ENCODE measurements at regions not wholly inside any gene's neighbourhood (a gene's known extent, or its start where the extent isn't known, plus 50 kb on each side); places are given as distances from the start of the nearest gene placed in this dataset.

DNA sequence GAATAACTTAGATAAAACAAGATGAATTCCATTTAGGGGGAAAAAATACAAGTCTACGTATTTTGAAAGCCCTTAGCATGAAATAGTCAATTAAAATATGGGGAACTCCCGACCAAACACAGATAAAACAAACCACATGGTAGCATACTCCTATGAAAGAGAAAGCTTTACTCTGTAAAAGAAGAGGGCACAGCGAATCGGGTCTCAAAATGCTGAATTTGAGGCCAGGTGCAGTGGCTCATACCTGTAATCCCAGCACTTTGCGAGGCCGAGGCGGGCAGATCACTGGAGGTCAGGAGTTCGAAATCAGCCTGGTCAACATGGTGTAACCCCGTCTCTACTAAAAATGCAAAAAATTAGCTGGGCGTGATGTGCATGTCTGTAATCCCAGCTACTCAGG is 116.9 kb upstream of the TIAM1 start:
- TF ChIP-seq, protein P1, sequence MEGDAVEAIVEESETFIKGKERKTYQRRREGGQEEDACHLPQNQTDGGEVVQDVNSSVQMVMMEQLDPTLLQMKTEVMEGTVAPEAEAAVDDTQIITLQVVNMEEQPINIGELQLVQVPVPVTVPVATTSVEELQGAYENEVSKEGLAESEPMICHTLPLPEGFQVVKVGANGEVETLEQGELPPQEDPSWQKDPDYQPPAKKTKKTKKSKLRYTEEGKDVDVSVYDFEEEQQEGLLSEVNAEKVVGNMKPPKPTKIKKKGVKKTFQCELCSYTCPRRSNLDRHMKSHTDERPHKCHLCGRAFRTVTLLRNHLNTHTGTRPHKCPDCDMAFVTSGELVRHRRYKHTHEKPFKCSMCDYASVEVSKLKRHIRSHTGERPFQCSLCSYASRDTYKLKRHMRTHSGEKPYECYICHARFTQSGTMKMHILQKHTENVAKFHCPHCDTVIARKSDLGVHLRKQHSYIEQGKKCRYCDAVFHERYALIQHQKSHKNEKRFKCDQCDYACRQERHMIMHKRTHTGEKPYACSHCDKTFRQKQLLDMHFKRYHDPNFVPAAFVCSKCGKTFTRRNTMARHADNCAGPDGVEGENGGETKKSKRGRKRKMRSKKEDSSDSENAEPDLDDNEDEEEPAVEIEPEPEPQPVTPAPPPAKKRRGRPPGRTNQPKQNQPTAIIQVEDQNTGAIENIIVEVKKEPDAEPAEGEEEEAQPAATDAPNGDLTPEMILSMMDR (IDR thresholded peaks at IDR 0.05; ENCODE audit: unreplicated experiment) = no peak
- H3K36me3 Mint-ChIP-seq = peaks cover 18% of the 10 kb centered on the region
- no peaks in the 10 kb centered on the region for H3K9me3 Mint-ChIP-seq
- H3K4me1 Mint-ChIP-seq = no peaks in the 10 kb centered on the region
- no peak for DNase-seq (ENCODE audit: low spot score in 2 of 2, unreplicated experiment in 2 of 2)
- no peak overlapping the region for H3K4me3 Mint-ChIP-seq
- no peak overlapping the region for H3K27ac Mint-ChIP-seq
- no peaks in the 10 kb centered on the region for H3K27me3 Mint-ChIP-seq (ENCODE audit: low read depth)

DNA sequence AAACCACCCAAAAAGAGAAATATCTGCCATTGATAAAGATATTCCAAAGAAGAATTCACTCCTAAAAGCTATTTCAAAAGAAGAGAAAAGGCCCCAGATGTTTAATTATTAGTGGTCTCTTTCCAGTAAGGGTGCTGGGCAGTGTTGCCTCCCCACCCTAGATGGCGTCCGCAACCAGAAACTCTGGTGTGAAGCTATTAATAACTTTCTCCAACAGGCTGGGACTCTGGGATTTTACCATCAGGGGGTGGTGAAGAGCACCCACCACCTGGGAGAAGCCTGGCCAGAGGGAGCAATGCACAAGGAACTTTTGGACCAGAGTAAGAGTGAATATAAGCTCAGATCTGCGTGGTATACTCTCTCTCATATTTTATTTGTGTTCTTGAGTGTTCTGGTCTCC is 115.4 kb upstream of the TIAM1 start:
- H3K9me3 Mint-ChIP-seq = no peaks in the 10 kb centered on the region
- H3K36me3 Mint-ChIP-seq = peaks cover 20% of the 10 kb centered on the region
- no peak for DNase-seq (ENCODE audit: low spot score in 2 of 2, unreplicated experiment in 2 of 2)
- no peaks in the 10 kb centered on the region for H3K4me1 Mint-ChIP-seq
- H3K27me3 Mint-ChIP-seq (ENCODE audit: low read depth) = no peaks in the 10 kb centered on the region
- H3K4me3 Mint-ChIP-seq = no peak overlapping the region
- H3K27ac Mint-ChIP-seq = no peak overlapping the region
- TF ChIP-seq, protein P1 (IDR thresholded peaks at IDR 0.05; ENCODE audit: unreplicated experiment) = no peak

DNA sequence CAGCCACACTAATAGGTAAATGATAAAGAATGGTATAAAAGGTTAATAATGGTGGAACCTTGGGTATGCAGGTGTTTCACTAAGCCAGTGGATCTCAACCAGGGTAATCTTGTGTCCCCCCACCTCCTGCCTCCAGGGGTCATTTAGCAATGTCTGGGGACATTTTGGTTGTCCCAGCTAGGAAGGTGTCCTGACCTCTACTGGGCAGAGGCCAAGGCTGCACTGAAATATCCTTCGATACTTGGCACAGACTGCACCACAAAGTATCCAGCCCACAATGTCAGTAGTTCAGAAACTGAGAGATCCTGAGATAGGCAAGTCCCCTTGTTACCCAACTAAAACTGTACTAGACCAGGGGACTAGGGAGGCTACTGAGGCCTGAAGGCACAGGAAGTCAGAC is 113.6 kb upstream of the TIAM1 start:
- H3K9me3 Mint-ChIP-seq = peaks cover 7% of the 10 kb centered on the region
- no peaks in the 10 kb centered on the region for H3K4me1 Mint-ChIP-seq
- H3K4me3 Mint-ChIP-seq = no peak overlapping the region
- TF ChIP-seq, protein P1 (IDR thresholded peaks at IDR 0.05; ENCODE audit: unreplicated experiment) = no peak
- DNase-seq (ENCODE audit: low spot score in 2 of 2, unreplicated experiment in 2 of 2) = no peak
- H3K27ac Mint-ChIP-seq = no peak overlapping the region
- no peaks in the 10 kb centered on the region for H3K27me3 Mint-ChIP-seq (ENCODE audit: low read depth)
- H3K36me3 Mint-ChIP-seq = peaks cover 23% of the 10 kb centered on the region

DNA sequence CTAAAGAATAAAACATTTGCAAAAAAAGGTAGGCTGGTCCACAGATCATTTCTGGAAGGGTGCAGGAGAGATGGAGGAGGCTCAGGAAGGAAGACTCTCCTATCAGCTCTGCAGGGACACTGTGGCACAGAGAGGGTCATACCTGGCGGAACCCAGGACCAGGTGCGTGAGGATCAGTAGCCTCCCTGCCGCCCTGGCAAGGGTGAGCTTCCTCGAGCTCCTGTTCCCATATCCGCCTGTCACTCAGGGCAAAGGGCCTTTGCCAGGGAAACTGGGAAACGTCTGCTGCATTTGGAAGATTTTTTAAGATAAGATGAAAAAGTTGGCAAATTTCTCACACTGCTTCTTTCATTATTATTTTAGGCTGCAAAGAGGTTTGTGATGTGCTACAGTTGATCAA is 112.1 kb upstream of the TIAM1 start:
- no peak for DNase-seq (ENCODE audit: low spot score in 2 of 2, unreplicated experiment in 2 of 2)
- no peaks in the 10 kb centered on the region for H3K4me1 Mint-ChIP-seq
- H3K4me3 Mint-ChIP-seq = no peak overlapping the region
- H3K27me3 Mint-ChIP-seq (ENCODE audit: low read depth) = no peaks in the 10 kb centered on the region
- peaks cover 18% of the 10 kb centered on the region for H3K36me3 Mint-ChIP-seq
- no peak overlapping the region for H3K27ac Mint-ChIP-seq
- peaks cover 9% of the 10 kb centered on the region for H3K9me3 Mint-ChIP-seq
- TF ChIP-seq, protein P1 (IDR thresholded peaks at IDR 0.05; ENCODE audit: unreplicated experiment) = no peak

DNA sequence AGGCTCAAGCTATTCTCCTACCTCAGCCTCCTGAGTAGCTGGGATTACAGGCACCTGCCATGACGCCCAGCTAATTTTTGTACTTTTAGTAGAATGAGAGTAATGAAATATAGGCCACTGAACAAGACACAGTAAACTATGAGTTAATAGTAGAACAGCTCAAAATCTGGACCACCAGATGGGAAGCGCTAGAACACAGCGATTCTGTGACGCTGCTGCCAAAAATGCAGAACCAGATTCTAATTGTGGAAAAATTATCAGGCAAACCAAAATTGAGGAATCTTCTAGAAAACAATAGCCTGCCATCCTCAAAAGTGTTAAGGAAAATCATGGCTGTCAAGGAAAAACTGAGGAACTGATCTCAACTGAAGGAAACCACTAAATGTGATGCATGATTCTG is 111.4 kb upstream of the TIAM1 start:
- Mint-ChIP-seq H3K36me3 (peaks cover 18% of the 10 kb centered on the region), H3K27ac (no peak overlapping the region), H3K4me3 (no peak overlapping the region), H3K27me3 (ENCODE audit: low read depth) (no peaks in the 10 kb centered on the region), H3K9me3 (peaks cover 9% of the 10 kb centered on the region), H3K4me1 (no peaks in the 10 kb centered on the region)
- DNase-seq (ENCODE audit: low spot score in 2 of 2, unreplicated experiment in 2 of 2) = no peak
- TF ChIP-seq, protein P1 (IDR thresholded peaks at IDR 0.05; ENCODE audit: unreplicated experiment) = no peak

DNA sequence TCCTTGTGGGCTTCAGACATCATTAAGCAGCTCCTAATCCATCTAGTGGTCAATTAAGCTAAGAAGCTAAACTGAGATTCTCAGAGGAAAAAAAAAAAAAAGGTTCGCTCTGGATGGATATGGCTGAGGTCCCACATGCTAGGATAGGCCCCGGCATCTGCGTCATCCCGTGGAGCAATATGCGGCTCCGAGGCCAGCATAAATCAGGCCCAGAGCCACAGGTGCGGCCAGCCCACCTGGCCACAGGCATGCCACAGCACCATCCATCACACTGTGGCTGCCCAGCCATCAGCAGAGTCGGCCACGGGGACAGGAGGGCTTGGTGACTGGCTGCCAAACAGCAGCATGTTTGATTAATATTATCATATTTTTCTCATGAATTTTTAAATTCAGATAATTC is 106.9 kb upstream of the TIAM1 start:
- Mint-ChIP-seq H3K36me3 (peaks cover 29% of the 10 kb centered on the region), H3K4me1 (peaks cover 3% of the 10 kb centered on the region), H3K27ac (no peak overlapping the region), H3K27me3 (ENCODE audit: low read depth) (no peaks in the 10 kb centered on the region), H3K4me3 (no peak overlapping the region), H3K9me3 (peaks cover 9% of the 10 kb centered on the region)
- TF ChIP-seq, protein P1 (IDR thresholded peaks at IDR 0.05; ENCODE audit: unreplicated experiment) = no peak
- DNase-seq (ENCODE audit: low spot score in 2 of 2, unreplicated experiment in 2 of 2) = no peak
